GM18508 (cell line): ENCODE measurements at regions not wholly inside any gene's neighbourhood (a gene's known extent, or its start where the extent isn't known, plus 50 kb on each side); places are given as distances from the start of the nearest gene placed in this dataset.
"Not testable (repeated sequence)": the region's sequence is repeated elsewhere in the genome, so short reads cannot be mapped to it uniquely, and the experiment has no call there.

Source experiments
- ATAC-seq: cut with Tn5 transposase; IDR thresholded peaks from one replicate; pipeline ENCODE4 v1.9.1; 2021; ENCODE audit warnings: moderate number of reproducible peaks; ENCODE audit not compliant: insufficient read depth, unreplicated experiment

DNA sequence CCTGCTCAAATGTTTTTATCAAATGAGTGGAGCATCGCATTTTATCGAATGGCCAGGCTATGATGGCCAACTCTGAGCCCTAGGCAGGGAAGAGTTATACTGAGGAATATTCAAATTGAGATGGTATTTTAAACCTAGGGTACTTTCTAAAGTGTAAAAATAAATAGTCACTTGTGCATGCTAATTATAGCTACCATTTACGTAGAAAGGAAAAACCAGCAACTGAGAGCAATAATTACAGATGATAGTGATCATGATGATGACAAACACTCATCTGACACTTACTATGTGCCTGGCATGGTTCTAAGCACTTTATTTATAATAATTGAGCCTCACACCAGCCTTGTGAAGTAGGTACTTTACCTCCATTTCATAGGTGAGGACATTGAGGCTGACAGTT, 455.7 kb downstream of the CD83 start:
- ATAC-seq, result no peak

DNA sequence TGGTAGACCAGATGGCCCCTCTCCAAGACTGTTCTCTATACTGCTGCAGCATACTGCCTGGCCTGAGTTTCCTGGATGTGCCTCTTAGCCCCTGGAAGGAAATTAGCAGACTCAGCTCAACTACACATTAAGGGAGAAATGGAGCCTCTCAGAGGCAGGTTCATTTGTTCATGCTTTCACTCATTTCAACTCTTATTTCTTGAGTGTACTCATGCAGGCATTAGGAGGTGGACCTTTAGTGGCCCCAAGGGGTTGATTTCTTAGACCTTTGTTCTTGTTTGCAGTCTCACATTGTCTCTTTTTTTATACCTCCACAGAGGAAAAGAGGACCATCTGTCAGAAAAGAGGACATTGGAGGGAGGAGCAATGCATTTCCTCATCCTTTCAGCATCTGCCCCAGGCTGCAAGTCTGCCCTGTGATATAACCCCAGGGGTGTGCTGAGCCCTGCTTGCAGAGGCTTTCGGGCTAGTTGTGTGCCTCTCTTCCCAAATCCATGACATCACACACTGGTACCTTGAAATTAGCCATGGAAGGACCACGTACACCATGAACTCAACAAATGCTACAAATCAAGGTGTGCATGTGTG, 456.2 kb downstream of the CD83 start:
- no peak for ATAC-seq

DNA sequence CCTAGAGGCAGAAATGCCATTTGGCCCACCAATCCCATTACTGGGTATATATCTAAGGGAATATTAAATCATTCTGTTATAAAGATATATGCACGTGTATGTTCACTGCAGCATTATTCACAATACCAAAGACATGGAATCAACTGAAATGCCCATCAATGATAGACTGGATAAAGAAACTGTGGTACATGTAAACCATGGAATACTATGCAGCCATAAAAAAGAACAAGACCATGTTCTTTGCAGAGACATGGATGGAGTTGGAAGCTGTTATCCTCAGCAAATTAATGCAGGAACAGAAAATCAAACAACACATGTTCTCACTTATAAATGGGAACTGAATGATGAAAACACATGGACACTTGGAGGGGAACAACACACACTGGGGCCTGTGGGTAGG, 458.4 kb downstream of the CD83 start:
- no peak for ATAC-seq

DNA sequence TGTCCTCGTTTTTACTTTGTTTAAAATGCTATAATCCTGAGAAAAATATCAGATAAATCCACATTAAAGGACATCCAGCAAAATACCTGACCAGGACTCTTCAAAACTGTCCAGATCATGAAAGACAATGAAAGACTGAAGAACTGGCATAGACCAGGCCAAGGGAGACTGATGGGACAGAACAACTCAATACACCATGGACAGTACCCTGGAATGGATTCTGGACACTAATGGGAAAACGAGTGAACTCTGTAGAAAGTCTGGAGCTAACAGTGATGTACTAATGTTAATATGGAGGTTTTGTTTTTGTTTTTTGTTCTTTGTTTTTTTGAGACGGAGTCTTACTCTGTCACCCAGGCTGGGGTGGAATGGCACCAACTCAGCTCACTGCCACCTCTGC, 461.4 kb downstream of the CD83 start:
- no peak for ATAC-seq

DNA sequence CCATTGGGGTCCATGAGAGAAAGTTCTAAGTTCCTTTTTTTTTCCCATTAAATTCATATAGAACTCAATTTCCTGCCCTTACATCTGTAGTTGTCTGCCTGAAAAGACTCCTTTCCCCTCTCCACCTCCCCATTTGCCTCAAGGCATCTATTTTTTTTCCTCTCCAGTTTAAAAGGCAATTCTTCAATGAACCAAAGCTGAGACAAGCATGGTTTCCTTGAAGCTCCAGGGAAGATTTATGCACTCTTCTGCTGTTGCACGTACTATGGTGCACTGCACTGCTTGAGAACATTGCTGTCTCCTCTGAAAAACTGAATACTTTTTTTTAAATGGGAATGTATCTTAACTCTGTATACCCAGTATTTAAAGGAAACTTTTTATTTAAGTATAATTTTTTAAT, 465.2 kb downstream of the CD83 start:
- ATAC-seq, result no peak

DNA sequence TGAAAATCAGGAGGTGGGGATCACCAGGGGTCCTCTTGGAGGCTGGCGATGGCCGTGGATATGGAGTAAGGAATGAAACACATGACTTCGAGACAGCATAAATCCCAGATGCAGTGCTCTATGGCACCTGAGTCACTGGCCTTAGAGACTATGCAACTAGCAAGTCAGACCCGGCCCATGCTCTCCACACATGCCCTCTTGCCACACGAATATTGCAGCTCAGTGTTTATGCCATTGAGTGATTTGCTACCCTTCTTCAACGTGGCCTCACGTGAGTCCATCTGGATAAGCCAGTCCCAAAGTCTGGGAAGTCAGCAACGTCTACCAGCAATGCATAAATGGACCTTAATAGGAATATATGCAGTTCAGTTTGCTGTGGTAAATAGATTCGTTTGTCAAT, 466.3 kb downstream of the CD83 start:
- ATAC-seq, result no peak

DNA sequence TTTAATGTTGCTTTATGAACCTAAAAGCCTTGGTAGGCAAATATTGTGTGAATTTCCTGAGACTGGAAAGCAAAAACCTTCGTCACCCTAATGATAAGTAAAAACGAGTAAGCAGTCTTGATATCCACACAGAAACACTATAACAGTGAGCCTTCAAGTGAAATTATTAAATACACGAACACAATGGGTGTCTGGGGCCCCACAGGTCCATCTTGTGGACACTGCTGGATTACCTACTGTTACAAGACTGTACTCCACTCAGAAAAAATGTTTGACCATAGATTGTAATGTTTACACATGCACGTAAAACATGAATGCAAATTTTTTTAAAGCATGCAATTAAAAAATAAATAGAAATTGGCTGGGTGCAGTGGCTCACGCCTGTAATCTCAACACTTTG, 466.9 kb downstream of the CD83 start:
- no peak for ATAC-seq

DNA sequence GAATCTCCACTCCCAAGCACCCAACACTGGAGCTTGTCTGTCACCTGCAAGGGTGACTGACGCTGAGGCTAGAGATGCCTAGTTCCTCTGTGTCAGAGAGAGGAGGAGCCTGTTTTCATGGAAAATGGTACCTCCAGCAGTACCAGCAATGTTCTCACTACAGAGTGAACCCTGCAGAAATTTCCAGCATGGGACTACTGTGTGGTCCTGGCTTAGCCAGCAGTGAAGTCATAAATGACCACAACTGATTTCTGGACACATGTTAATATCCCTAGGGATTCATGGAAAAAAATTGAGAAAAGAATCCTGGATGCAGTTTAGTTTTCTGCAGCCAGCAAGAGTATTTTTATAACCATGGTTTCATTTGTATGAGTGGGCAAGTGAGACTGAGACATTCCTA, 468.1 kb downstream of the CD83 start:
- no peak for ATAC-seq

DNA sequence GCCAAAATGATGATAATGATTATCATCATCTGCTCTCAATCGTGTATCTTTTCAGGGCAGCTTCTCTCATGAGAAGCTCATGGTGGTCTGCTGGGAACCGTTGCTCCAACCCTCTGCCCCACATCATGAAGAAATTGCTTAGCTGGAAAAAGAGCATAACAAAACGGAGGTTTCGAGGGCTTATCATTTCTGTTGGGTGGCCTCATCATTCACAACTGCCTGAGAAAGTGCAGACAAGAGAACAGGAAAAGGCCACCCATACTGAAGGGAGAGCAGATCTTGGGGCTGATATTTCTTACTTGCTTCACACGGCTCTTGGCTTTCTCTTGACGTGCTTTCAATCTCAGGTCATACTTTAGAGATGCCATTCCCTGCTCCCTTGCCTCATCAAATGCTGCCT, 471.6 kb downstream of the CD83 start:
- no peak for ATAC-seq

DNA sequence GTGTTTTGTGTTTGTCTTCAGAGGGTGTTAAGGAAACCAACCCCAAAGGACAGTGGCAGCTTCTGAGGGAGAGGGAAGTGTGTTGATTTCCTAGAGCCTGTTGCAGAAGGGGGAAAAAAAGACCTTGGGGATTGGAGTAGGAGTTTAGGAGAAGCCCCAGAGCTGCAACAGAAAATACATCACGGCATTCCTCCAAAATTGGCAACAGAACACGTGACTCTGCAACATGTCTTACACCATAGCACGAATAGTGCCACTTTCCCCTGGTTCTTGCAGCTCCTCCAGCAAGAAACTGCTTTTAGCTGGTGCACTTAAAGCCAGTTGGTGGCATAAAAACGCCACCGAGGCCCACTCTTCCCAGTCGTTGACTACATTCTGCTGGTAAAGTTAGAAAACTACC, 473.0 kb downstream of the CD83 start:
- no peak for ATAC-seq

DNA sequence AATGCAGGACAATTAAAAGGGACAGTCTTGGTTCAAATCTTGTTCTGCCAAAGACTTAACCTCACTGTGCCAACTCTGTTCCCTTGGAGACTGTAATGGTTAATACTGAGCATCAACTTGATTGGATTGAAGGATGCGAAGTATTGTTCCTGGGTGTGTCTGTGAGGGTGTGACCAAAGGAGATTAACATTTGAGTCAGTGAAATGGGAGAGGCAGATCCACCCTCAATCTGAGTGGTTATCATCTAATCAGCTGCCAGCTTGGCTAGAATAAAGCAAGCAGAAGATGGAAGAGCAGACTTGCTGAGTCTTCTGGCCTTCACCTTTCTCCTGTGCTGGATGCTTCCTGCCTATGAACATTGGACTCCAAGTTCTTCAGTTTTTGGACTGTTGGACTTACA, 474.4 kb downstream of the CD83 start:
- ATAC-seq, result no peak

DNA sequence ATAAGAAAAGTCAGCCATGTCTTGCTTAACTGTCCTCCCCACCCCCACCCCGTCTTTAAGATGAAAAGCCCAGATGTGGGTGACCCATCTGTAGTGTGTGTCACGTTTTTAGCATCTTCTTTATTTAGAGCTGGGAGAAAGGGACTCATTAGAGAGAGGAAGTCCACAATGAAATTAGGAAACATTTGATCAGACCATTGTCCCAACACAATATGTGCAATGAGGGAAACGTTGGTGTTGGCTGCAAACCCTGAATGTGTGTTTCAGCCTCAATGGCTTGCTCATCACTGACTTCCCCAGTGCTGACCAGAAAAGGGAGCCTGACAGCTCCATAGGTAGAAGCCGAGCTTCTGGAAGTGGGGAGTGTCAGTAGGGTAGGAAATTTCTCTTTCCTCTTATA, 475.7 kb downstream of the CD83 start:
- ATAC-seq, result no peak

DNA sequence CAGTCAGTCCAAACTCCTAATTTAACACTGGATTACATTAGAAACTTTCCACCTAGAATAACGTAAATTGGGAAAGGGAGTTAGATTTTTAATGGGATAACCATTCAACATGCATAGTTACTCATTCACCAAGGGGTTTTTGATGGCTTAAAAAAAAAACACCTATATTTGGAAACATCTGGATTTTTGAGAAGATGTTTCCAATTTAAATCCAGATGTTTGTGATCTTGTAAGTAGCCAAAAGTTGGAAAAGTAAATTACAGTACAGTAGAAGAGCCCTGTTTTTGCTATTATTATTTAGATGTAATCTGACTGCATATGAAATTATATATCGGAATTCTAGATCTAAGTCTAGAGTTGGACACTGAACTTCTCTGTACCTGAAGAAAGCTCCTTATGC, 478.2 kb downstream of the CD83 start:
- ATAC-seq, result no peak

DNA sequence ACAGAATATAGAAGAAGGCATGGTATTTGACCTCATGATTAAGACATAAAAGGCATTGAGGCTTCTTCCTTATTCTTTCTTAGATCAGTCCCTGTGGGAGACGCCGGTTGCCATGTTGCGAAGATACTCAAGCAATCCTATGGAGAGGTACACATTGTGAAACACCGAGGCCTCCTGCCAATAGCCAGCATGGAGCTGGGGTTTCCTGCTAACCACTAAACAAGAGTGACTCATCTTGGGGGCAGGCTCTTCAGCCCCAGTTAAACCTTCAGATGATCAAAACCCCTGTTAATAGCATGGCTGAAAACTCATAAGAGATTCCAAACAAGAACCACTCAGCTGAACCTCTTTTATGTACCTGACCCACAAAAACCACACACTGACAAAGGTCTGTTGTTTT, 478.8 kb downstream of the CD83 start:
- no peak for ATAC-seq

DNA sequence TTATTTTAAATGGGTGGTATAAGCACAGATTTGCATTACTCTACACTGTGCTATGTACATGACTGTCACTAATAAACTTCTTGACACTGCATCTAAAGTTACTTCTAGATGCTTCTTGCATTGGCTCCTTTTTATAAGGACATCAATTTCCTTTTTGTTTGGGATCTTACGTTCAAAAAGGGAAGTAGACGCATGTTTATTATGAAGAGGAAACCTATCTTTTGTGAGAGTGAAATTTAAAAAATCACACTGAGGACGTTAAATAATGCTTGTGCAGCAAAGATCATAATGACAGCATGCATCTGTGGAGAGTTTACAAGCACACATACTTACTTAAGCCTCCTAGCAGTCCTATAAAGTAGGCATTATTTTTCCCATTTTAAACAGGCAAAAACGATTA, 479.5 kb downstream of the CD83 start:
- ATAC-seq, result no peak

DNA sequence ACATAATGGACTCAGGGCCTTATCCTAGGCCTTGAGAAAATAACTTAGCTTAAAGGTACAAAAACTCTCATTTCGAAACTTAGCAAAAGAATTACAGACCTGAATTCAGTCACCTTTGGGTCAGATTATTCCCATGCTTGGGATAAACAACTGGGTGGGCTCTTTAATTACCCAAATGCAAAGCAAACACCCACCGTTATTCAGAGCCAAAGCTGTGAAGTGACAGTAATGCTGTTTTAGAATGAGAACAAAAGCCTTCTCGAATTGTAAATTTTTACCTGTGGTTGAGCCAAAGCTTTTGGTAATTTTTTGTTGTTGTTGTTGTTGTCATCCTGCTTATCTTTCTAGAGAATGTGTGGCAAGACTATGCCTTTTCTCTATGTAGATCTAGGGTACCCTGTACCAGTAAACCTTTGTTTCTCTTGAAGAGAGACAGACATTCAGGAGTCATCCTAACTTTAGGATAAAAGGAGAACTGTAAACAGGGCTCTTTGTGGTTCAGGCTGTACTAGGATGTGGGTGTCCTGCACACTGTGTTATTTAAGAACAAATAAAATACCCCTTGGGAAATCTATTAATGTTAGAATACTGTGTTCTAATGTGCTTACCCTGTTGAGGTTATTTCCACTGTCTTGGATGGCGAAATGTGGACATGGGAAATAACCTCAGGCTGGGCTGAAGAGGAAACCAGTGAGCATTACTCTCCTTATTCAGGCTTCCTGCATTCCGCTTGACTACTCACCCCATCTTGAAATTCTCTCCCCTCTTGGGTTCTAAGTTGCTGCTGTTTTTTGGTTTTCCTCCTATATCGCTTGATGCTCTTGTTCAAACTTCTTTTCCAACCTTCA, 480.7 kb downstream of the CD83 start:
- no peak for ATAC-seq

DNA sequence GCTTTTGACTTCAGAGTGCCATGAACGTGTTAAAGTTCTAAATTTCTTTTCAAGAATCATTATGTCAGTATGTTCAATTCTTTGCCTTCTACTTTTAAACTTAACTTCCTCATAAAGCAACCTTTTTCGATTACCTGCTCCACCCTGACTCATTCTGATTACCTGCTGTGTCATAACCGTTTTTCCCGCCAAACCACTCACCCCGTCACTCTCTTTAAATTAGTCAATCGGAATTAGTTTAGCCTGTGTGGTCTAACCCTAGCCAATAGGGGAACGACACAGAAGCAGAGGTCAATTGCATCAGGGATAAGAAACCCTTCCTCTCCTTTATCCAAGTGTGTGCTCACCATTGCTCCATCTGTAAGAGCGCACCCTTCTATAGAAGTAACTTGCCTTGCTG, 482.7 kb downstream of the CD83 start:
- ATAC-seq, result not testable (repeated sequence)

DNA sequence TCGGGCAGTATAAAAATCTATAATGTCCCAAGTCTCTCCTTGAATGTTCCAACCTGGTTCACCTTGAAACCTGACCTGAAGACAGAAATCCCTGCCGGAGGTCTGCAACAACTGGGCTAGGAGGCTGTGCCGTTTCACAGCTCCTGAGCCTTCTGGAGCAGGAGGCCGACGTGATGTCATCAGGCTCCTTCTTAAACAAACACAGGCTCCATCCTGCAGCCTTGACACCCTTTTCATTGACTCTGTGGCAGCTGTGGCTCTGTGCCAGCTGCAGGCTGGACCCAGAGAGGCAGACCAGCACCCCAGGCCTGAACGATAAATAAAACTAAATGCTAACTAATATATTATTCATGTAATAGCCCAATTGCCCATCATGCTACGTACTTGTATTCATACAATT, 483.9 kb downstream of the CD83 start:
- ATAC-seq, result no peak

DNA sequence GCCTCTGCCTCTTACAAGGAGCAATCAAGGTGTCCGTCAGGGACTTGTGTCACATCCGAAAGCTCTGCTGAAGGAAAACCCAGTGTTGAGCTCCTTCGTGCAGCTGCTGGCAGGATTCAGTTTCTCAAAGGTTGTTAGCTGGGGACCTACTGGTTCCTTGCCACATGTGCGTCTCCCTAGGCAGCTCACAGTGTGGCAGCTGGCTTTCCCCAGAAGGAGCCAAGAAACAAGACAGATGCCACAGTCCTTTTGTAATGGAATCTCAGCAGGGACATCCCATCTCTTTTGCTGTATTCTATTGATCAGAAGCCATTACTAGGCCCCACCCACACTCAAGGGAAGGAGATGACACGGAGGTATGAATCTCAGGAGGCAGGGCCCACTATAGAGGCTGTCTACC, 488.8 kb downstream of the CD83 start:
- no peak for ATAC-seq

DNA sequence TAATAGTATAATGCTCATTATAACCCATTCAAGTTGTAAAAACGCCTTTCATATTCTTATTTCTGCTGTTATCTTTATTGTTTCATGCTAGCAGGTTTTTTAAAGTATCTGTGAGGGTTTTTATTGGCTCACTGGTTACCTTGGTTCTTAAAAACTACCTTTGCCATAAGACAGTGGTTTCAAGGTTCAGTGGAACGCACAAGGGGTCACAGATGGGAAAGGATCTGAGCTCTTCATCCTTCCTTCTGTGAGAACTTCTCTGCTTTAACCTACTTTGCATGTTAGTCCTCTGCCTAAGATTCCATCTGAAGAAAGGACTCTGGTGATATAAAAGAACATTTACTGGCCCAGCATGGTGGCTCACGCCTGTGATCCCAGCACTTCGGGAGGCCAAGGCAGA, 492.6 kb downstream of the CD83 start:
- no peak for ATAC-seq

DNA sequence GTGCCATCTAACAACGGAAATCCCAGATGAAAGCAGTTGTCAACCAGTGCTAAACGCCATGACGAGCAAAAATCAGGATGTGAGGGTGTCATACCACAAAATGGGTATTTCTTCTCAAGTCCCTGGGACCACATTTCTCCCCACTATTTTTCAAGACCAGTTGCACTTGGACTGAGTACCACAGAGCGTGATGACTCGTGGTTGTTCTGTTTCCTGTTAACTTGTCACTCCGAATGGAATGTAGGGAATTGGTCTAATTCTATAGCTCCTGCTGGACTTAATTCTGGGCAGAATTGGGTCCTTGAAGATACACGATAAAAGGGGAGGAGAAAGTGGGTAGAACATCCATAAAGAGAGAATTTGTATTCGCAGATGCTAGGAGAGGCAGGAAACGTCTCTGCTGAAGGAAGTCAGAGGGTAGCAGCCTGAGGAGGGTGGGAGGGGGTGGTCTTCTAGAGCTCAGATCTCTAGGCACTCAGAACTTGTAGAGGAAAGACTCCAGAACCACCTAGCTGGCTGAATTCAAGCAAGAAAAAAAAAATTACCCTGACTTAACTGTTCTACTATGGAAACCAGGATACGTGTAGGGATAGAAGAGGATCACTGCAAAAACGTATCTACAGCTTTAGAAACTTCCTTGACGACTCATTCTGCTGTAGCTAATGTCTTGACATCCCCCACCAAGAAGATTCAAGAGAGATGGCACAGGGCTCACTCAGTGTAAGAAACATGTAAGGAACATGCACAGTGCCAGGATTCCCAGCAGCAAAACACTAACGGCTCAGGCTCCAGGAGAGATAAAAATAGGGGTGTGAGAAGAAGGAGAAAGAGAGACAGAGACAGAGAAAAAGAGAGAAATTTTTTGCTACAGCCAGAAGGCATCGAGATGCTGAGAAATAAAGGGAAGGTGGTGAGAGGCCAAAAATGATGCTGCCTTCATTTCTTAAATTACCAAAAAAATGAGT, 494.7 kb downstream of the CD83 start:
- ATAC-seq, result no peak
